GM12878 (cell line): ENCODE measurements at regions not wholly inside any gene's neighbourhood (a gene's known extent, or its start where the extent isn't known, plus 50 kb on each side); places are given as distances from the start of the nearest gene placed in this dataset.

Experiments
- EZH2 ChIP-seq: IDR thresholded peaks from 2 replicates; pipeline ENCODE4 v1.6.1; 2012; ENCODE audit warnings: low read depth, mild to moderate bottlenecking, control low read depth, inconsistent platforms, low read length, borderline replicate concordance; ENCODE audit not compliant: control insufficient read depth
- NR2C2 ChIP-seq: IDR thresholded peaks from 2 replicates; pipeline ENCODE4 v1.6.1; 2011; ENCODE audit warnings: borderline replicate concordance, low read depth; ENCODE audit not compliant: control insufficient read depth, insufficient read length
- PAX5 ChIP-seq: IDR thresholded peaks from 2 replicates; pipeline ENCODE4 v1.6.1; 2011; ENCODE audit warnings: low read depth, low read length, borderline replicate concordance
- USF1 ChIP-seq: IDR thresholded peaks from 2 replicates; pipeline ENCODE4 v1.6.1; 2011; ENCODE audit warnings: borderline replicate concordance, low read depth, mild to moderate bottlenecking, moderate library complexity, mixed read lengths, low read length; ENCODE audit not compliant: insufficient read depth; ENCODE audit errors: extremely low read length
- USF2 ChIP-seq: IDR thresholded peaks from 2 replicates; pipeline ENCODE4 v1.6.1; 2011; ENCODE audit warnings: low read depth, low read length, improper control_type of control experiment, borderline replicate concordance
- ZNF24 ChIP-seq: fragments of 450-650 bp; IDR thresholded peaks from 2 replicates; pipeline ENCODE4 v1.6.1; 2017; ENCODE audit warnings: antibody characterized with exemption, mild to moderate bottlenecking
- TF ChIP-seq, protein P1 (sequence below): IDR thresholded peaks from 2 replicates; pipeline ENCODE4 v1.6.1; 2011; ENCODE audit warnings: mild to moderate bottlenecking, low read depth, low read length, moderate library complexity; ENCODE audit not compliant: insufficient replicate concordance
- TF ChIP-seq, protein P2 (sequence below), 3 experiments: IDR thresholded peaks in 2 of 3; conservative IDR thresholded peaks in 1 of 3; 2 replicates each; pipeline ENCODE4 v1.5.1; 2011; ENCODE audit warnings: low read depth in 3 of 3, low read length in 3 of 3, mild to moderate bottlenecking in 3 of 3, control low read depth in 2 of 3, moderate library complexity in 2 of 3, inconsistent platforms in 1 of 3, mixed read lengths in 1 of 3; ENCODE audit not compliant: control insufficient read depth in 2 of 3, insufficient read depth in 1 of 3; ENCODE audit errors: extremely low read depth in 1 of 3

DNA sequence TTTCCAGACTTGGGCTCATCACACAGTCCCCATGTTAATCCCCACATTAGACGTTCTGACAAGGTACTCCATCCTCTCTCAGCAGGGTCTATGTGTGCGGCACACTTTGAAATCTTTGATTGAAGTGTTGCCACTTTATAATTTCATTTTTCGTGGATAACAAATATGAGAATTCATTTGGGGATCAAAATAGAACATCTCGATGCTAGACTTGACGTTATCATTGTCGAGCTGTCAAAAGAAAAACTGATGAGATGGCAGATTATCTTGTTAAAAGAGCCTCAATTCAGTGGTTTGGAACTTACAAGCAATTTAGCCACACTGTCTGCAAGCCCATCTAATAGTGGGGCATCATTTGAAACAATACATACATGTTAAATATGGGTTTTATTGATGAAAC, 91.2 kb upstream of the SULT1C3 start:
- TF ChIP-seq NR2C2 (no peak), PAX5 (no peak), USF1 (no peak), EZH2 (no peak), USF2 (no peak), ZNF24 (no peak)
- TF ChIP-seq, protein P1, sequence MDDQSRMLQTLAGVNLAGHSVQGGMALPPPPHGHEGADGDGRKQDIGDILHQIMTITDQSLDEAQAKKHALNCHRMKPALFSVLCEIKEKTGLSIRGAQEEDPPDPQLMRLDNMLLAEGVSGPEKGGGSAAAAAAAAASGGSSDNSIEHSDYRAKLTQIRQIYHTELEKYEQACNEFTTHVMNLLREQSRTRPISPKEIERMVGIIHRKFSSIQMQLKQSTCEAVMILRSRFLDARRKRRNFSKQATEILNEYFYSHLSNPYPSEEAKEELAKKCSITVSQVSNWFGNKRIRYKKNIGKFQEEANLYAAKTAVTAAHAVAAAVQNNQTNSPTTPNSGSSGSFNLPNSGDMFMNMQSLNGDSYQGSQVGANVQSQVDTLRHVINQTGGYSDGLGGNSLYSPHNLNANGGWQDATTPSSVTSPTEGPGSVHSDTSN: no peak
- TF ChIP-seq, protein P2, sequence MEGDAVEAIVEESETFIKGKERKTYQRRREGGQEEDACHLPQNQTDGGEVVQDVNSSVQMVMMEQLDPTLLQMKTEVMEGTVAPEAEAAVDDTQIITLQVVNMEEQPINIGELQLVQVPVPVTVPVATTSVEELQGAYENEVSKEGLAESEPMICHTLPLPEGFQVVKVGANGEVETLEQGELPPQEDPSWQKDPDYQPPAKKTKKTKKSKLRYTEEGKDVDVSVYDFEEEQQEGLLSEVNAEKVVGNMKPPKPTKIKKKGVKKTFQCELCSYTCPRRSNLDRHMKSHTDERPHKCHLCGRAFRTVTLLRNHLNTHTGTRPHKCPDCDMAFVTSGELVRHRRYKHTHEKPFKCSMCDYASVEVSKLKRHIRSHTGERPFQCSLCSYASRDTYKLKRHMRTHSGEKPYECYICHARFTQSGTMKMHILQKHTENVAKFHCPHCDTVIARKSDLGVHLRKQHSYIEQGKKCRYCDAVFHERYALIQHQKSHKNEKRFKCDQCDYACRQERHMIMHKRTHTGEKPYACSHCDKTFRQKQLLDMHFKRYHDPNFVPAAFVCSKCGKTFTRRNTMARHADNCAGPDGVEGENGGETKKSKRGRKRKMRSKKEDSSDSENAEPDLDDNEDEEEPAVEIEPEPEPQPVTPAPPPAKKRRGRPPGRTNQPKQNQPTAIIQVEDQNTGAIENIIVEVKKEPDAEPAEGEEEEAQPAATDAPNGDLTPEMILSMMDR (IDR thresholded peaks at IDR 0.05 in 2 of 3, conservative IDR thresholded peaks at IDR 0.05 in 1 of 3; ENCODE audit: control insufficient read depth in 2 of 3, extremely low read depth in 1 of 3, insufficient read depth in 1 of 3, low read depth in 3 of 3, low read length in 3 of 3): no peak
